SK-N-DZ (cell line): ENCODE measurements at regions not wholly inside any gene's neighbourhood (a gene's known extent, or its start where the extent isn't known, plus 50 kb on each side); places are given as distances from the start of the nearest gene placed in this dataset.
A peak's percentile ranks its signal among the peaks of the same experiment; 100 is the strongest.
"Not testable (repeated sequence)": the region's sequence is repeated elsewhere in the genome, so short reads cannot be mapped to it uniquely, and the experiment has no call there.

Experiments used
- DNase-seq: peaks from one replicate; pipeline ENCODE4 v3.0.0-alpha.2; 2015; ENCODE audit warnings: low spot score

- DNase-seq = no peak
These were observed 158.2 kb upstream of the ARHGEF26 start for GRCh38 chr3:153963012-153963411.

GRCh38 chr3:153967260-153967659 is 153.9 kb upstream of the ARHGEF26 start:
- DNase-seq = no peak

- no peak for DNase-seq
These were observed 151.1 kb upstream of the ARHGEF26 start for GRCh38 chr3:153970047-153970446.

- peak; percentile 15 for DNase-seq
These were observed 150.3 kb upstream of the ARHGEF26 start for GRCh38 chr3:153970741-153971347.

DNA sequence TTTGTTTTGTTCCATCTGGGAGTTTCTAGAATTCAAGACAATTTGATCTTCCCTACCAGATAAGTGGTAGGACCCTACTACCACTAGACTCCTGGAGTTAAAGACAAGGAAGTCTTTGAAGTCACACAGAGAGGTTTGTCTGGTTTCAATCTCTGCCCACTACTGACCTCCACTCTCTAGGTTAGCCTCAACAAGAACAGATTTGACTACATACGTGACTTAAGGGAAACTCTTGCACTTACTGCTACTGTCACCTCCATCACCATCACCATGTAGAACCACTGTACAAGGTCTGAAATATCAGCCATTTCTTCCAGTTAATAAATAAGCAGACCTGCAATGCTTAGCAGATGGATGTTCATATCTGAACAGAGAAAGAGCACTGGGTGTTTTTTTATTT is 148.3 kb upstream of the ARHGEF26 start:
- no peak for DNase-seq

GRCh38 chr3:153973722-153974265 is 147.4 kb upstream of the ARHGEF26 start:
- DNase-seq = no peak

DNA sequence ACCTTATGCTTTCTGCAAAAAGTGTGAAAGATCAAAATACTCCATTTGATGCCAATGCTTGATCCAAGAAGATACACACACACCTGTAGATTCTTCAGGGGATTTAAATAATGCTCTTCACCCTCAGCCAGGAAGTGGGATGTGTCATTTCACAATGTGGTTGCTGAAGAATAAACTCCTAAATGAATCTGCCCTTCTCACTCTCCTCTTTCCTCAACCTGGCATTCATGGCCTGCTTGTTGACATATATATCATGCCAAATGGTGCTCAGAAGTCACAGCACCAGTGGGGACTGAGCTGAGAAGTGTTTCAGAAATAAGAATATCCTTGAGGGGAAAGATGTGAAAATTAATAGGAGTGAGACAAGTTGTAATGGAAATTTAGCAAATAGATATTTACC is 146.6 kb upstream of the ARHGEF26 start:
- DNase-seq = no peak

DNA sequence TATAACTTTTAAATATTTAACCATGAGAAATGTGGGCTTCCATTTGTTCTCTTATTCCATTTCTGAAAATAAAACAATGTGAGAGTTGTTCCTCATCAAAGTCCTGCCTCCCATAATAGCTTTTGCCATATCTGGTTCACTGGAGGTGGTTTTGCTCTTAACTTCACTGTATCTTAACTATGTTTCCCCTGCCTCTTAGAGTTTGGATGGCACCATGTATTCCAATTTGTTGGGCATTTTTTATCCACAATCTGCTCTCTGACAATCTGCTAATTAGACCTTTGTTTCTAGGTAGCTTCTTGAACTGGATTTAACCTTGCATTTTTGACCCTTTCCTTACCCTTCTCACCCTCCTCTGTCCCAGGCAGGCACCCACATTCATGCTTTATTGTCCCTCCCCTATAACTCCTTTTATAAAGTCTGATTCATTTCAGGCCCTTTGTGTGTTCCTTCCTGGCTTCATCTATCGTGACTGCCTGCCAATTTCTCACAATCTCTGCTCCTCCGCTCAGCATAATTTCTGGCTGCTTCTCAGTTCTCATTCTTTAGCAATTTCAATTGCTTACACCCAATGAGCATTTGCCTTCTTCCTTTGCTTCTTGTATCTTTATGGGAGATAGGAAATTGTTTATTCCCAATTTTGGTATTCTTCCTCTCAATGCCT is 144.2 kb upstream of the ARHGEF26 start:
- DNase-seq = no peak

DNA sequence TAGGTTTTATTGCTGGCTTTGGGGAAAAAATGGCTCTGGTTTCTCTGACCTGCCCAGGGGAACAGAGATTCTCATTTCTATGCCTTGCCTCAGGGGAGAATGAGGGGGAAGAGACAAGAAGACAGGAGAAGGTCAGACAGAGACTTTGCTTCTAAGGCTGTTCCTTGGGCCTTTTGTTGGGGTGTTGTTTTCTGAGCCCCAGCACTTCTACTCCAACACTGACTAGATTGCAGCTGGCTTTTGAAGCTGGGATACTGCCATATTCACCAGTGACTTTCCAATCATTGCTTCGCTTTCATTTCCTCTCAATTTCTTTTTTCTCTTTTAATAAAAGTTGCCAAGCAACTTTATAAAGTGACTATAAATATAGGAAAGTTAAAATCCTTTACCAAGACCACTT is 143.2 kb upstream of the ARHGEF26 start:
- no peak for DNase-seq

- no peak for DNase-seq
These were observed 141.6 kb upstream of the ARHGEF26 start for GRCh38 chr3:153979418-153980251.

DNA sequence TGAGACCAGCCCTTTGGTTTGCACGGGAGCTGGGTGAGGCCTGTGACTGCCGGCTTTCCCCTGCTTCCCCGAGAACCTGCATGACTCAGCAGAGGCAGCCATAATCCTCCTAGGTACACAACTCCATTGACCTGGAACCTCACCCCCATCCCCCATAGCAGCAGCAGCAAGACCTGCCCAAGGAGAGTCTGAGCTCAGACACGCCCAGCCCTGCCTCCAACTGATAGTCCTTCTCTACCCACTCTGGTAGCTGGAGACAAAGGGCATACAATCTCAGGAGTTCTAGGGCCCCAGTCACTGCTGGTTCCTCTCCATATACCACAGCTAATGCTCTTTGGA is 141.0 kb upstream of the ARHGEF26 start:
- no peak for DNase-seq

- not testable (repeated sequence) for DNase-seq
These were observed 123.8 kb upstream of the ARHGEF26 start for GRCh38 chr3:153997364-153997763.

GRCh38 chr3:154003649-154004048 is 117.5 kb upstream of the ARHGEF26 start:
- no peak for DNase-seq

DNA sequence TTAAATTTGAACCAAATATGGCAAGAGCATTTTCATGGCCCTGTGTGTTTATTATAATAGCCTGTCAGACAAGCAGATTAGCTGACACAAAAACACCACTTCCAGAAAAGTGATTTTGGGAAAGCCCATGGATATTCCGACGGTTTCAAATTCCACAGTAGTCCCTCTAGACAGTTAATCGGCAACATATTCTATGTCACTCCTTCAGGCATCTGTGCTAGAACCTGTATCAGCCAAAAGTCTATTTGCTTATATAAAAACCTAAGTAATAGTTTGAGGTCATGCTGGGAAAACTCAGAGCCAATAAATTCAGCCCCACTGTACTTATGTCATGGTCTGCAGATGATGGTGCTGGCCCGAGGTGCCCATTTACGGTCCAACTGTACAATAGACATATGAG is 110.2 kb upstream of the ARHGEF26 start:
- no peak for DNase-seq

DNA sequence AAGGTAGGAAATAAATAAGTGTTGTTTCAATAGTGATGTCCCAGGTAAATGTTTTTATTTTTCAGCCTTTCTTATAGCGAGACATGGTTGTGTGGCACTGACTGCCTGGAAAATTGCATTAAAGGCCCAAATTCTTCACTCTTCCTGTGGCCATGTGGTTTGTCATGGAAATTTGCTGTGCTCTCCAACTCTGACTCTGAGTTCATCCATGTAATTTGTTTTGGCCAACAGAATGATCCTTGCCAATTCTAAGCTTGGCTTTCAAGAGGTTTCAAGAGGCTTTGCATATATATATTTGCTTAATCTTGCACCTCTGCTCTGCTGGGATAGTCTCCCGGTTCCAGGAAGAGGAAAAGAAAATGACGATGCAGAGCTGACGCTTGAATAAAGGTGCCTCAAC is 107.5 kb upstream of the ARHGEF26 start:
- DNase-seq = no peak

DNA sequence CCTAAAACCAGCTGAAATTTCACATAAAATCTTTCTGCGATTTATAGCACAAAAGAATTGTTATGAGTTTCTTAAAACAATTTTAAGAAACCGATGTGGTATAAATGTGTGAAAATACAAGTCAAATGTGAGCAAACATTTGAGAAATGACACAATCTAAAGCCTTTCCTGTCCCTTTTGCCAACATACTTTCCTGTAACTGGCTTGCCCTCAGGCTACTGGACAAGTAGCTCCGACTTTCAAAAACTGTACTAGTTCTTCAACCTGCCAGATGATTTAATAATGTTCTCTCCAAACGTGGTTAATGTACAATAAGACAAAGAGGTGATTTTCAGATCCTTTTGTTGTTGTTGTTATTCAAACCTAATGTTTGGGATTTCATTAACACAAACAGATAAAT is 105.9 kb upstream of the ARHGEF26 start:
- no peak for DNase-seq

DNA sequence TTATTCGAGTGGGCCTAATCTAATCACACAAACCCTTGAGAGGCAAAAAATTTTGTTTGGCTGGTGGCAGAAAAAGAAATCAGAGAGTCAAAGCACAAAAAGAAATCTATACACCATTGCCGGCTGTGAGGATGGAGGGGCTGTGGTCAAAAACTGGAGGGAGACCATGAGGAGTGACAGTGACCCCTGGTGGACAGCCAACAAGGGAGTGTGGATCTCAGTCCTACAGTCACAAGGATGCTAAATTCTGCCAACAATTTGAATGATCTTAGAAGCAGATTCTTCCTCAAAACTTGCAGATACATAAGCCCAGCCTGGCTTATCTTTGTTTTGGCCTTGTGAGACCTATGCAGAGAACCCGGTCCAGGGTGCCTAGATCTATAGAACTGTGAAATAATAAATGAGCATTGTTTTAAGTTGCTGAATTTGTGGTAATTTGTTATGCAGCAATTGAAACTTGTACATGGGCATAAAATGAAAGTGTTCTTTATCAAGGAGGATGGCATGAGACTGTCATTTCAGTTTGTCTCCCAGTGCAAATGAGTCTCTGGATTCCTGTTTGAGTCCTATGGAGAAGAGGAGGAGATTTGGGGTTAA is 103.0 kb upstream of the ARHGEF26 start:
- peak; percentile 57 for DNase-seq

DNA sequence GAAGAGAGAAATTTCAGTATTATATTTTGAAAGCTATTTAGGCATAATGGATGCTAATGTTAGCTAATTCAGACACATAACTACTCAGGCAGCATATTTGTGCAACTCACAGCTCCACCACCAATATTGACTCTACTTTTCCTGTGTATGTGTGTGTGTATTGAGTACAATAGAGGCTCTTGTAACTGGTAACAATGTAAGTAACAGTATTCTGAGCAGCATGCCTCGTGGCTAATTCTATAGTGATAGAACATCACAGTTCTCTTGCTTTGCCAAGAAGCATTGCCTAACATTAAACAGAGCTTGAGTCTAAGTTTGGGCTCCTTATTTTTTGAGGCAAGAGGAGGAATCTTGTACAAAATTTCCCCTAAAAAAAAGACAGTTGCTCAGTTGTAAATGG is 98.6 kb upstream of the ARHGEF26 start:
- no peak for DNase-seq

DNA sequence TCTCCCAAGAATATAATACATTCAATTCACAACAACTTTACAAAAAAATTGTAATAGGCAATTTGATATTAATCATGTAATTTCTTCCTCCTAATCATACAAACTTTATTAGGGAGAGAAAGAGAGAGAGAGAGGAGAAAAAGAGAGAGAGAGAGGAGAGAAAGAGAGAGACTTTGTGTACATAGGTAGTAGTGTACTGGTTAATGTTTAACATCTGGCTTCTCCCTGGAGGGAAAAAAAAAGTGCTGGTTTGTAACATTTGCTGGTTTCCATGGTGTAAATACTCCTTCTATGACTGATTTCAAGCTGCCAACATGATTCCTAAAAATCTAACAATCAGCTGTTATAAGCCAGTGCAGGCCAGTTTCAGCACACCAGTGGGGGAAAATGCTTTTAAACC is 98.0 kb upstream of the ARHGEF26 start:
- no peak for DNase-seq

GRCh38 chr3:154025007-154025406 is 96.2 kb upstream of the ARHGEF26 start:
- no peak for DNase-seq

DNA sequence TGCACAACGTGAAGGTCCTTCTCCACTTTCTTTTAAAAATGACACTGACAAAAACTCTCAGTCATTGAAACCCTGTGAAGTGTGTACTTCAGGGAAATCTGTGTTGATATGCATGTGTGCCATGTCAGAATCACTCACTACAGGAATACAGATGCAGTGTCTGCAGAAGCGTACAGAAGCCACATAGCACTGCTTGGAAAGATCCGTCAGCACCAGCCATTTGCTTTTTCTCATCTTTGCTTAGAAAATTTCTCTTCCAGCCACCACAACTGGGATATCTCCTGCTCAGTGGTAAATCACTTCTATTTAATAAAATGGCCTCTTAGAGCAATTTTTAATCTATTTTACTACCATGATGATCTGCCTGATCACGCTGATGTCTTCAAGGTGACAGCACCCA is 91.3 kb upstream of the ARHGEF26 start:
- no peak for DNase-seq

DNA sequence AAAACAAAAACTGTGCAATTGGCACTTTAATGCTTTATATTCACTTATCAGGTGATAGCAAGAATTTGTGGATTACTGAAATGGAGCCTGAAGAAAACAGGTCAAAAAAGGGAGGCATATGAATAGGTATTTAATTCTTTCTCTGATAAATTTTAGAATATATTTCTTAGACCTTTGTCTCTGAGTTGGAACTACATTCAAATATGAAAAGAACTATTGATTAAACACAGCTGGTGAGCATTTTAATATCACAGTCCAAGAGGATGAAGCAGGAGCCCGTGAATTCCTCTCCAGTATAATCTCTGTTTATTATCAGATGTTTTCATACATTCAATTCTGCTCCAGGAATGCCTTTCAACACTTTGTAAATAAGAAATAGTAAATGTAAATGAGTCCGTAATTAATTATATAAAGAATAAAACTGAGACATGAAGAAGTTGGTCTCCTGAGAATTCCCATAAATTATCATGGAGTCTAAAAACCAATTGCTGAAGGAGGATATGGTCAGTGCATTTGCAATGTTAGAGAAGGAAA is 86.3 kb upstream of the ARHGEF26 start:
- no peak for DNase-seq
